ENCODE measurements at regions not wholly inside any gene's neighbourhood (a gene's known extent, or its start where the extent isn't known, plus 50 kb on each side); places are given as distances from the start of the nearest gene placed in this dataset.

- no peak for TF ChIP-seq BRCA1 (IDR thresholded peaks at IDR 0.05; ENCODE audit: low read depth, low read length)
- TF ChIP-seq CBX5 (IDR thresholded peaks at IDR 0.05; ENCODE audit: low read depth, low read length), result no peak
Observed at GRCh38 chr2:37543999-37544557, 127.4 kb downstream of the CDC42EP3 start (continued).

All from H1 (cell line).